GM19025 (cell line): ENCODE measurements at regions not wholly inside any gene's neighbourhood (a gene's known extent, or its start where the extent isn't known, plus 50 kb on each side); places are given as distances from the start of the nearest gene placed in this dataset.
A peak's percentile ranks its signal among the peaks of the same experiment; 100 is the strongest.

Source experiments
- ATAC-seq: cut with Tn5 transposase; IDR thresholded peaks from one replicate; pipeline ENCODE4 v1.9.1; 2021; ENCODE audit warnings: mild to moderate bottlenecking, low read depth, moderate library complexity; ENCODE audit not compliant: unreplicated experiment

GRCh38 chr3:64827431-64827830 lies 139.6 kb upstream of the ADAMTS9 start:
- ATAC-seq: peak; percentile 60

GRCh38 chr3:64827019-64827418 lies 139.2 kb upstream of the ADAMTS9 start:
- ATAC-seq: no peak

DNA sequence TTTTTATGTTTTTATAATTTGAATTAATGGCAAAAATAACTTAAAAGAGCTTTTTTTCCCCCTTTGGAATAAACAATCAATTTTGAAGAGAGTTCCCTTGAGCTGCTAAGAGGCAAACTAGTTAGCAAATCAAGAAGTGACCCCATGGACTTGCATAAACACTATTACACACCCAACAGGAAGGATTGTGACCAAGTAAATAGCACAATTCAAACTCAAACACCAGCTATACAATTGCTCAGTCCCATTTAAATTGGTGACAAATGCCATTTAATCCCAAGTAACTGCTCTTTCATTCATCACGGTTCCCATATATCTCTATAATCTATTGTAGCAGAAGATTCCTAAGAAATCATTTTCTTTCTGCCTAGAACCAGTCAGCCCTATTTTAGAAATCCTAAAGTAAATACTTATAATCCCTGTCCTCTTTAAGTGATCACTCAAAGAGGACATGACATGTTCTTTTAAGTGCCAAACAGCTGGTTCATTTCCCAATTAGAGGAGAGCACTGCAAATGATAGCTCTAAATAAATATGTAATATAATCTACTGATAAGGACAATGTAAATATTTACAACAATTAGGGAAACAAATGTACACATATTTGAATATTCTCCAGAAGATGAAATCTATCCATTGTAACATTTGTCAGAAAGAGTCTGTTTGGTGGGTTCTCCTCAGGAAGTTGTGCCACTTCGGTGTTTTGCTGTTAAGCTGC lies 137.8 kb upstream of the ADAMTS9 start:
- no peak for ATAC-seq

DNA sequence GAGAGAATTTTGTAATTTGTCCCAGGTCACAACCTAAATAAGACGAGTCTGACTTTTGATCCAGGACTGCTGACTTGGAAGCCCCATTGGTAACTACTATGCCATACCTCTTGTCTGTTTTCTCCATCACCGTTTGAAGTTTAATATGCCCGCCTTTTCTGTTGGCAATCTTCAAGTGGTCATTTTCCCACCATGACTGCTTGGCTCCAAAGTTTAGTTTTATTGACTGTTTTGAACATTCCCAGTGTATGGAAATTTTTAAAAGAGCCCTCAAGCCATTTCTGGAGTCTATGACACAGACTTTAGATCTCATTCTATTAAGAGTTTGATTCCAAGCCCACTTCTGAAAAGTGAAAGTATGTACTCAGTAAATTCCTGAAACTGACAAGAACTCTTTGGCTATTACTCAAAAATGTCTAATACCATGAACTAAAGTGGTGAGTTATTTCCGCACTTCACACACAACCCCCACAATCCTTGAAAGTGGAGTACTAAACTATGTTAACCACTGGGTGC lies 136.7 kb upstream of the ADAMTS9 start:
- ATAC-seq: no peak

- no peak for ATAC-seq
Measured at GRCh38 chr3:64818196-64818595, 130.4 kb upstream of the ADAMTS9 start.

- no peak for ATAC-seq
Measured at GRCh38 chr3:64816355-64816754, 128.6 kb upstream of the ADAMTS9 start.

DNA sequence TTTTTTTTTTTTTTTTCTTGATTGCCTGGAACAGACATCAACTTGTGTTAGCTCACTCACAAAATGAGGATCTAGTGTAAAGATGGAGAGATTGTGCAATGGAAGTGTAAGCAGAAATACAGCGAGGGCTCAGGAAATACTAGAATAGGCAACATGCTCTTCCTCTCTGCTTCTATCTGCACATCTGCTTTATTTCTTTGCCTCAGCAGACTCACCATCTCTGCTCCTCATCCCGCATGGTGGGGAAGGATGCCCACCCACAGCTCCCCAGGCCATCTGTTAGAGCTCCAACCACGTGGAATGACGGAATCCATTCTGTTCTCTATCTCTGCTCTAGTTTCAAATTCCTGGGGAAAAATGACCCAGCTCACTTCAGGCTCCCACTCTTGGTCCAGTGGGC lies 128.0 kb upstream of the ADAMTS9 start:
- ATAC-seq: no peak

- ATAC-seq: no peak
Measured at GRCh38 chr3:64815195-64815631, 127.4 kb upstream of the ADAMTS9 start.

DNA sequence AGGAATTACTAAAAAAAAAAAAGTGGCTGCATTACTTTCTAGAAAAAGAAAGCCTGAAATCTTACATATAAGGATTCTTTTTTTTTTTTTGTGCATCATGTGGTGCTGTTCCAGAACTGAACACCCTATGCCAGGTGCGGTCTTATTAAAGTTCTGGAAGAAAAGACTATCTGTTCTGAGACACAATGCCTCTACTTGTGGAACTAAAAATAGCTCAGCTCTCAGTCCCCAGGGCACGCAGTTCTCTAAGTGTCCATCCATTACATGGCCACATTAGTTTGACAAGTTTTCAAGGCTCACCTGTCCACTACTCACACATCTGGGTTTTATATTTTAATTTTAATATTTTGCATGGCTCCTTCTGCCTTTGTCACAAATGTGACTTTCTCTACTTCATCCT lies 126.6 kb upstream of the ADAMTS9 start:
- no peak for ATAC-seq

DNA sequence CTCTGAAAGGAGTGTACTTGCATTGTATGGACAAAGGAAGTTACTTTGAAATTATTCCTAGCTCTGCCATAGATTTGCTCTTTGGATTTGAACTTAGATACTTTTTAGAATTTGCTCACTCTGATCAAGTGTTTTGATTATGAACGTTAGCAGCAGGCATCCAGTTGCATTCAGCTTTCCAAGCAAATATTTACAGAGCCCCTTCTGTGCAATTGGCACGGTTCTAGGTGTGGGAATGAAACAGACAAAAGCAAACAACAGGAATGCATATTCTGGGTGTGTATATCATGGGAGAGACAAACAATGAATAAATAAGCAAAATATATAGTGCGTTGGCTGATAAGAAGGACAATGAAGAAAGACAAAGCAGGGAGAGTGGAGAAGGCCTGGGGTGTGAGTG lies 125.5 kb upstream of the ADAMTS9 start:
- ATAC-seq: no peak

GRCh38 chr3:64809086-64809485 lies 121.3 kb upstream of the ADAMTS9 start:
- ATAC-seq: no peak

GRCh38 chr3:64808061-64808460 lies 120.3 kb upstream of the ADAMTS9 start:
- ATAC-seq: no peak

DNA sequence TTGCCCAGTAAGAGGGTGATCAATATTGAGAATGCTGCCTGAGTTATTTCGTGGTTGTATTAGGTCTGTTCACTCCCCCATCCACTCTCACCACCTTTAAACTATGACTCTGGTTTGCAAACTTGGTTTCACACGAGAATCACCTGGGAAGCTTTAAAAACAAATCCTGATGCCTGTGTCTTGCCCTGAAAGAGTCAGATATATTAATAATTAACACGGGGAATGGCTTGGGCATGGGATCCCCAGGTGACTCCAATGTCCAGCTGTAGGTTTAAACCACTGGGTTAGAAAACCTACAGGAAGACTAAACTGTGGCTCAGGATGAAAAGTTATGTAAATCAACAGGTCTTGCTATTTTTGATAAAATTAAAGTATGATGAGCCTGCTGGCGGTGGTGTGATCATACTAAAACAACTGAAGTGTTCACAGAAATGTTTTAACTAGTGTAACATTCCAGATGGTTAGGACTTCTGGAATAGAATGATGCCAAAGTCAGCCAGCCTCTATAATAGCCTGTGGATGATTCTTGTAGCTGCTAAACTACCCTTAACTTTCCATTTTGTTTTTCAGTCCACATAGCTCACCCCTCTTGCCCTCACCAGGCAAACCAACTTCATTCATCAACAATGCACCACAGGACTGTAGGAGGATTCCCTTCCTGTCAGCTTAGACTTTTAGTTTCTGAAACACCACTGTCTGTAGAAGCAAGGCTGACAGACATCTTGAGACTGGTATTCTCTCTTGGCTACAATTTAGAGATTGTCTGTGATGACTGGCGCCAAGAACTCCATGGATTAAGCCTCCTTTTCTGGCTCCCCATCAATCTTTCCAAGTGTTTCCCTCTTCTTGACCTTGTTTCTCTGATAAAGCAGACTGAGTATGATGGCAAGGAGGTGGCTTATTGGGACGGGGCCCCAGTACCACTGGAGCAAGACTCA lies 119.1 kb upstream of the ADAMTS9 start:
- ATAC-seq: no peak

DNA sequence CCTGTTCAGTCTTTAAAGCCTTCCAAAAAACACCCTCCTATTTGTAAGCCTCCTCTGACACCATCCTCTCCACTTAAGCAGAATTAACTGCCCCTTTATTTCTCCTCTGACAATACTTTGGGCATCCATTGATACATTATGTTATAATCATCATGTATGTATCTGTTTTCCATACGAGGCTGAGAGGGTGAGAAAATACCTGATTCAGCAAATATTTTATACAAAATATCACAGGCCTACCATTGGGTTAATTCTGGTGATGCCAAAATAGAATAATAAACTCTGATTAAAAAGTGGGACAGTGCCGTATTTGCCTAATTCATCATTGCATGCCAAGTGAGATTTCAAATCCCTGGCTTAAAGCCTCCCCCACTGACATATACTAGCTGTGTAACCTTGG lies 118.2 kb upstream of the ADAMTS9 start:
- ATAC-seq: no peak

DNA sequence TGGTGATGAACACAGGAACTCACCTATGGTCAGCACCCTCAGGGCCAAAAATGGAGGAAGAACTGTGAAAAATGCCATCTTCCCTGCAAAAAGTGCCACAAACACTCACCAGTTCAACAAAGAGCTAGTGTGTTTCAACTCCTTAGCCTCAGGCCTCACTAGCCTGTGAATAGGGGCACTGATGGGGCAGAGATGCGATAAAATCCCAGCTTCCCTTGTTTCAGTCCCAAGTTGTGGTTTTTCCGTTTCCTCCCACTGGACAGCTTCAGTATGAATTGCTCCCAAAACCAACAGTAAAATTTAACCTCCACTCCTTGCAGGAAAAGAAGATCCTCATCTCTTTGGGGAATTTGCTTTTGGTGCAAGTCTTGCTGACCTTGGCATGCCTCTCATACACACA lies 117.4 kb upstream of the ADAMTS9 start:
- ATAC-seq: no peak

DNA sequence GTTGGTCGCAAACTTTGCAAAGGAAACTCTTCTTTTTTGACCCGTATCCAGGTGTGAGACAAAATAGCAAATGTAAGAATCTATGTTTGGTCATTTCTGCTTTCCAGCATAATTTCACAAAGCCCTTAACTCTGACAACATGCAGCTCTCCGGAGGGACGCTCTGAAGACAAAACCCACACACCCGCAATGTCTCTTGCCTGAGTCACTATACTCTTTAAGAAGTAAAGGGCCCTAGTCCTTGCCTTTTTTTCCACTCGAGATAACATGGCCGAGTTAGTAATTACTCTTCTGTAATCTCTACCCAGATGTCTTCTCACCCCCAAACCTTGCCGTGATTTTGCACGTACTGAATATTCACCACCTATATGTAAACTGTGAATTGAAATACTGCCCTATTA lies 115.7 kb upstream of the ADAMTS9 start:
- ATAC-seq: no peak

DNA sequence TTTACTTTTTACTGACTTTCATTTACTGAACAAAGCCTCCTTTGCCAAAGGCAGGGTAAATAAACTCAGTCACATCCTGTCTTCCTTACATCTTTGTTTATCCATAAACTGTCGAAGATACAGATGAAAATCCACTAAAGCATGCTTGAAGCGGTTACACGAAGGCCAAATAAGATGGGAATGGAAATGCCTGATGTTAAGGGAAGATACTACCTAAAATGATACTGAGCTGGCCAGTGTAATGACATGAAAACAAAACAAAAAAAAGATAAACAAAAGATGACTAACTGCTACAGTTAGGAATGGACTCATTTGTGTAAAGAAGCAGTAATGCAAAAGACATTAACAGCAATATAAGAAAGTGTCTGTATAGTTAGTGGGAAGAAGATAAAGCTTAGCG lies 114.7 kb upstream of the ADAMTS9 start:
- ATAC-seq: no peak

GRCh38 chr3:64801856-64802255 lies 114.1 kb upstream of the ADAMTS9 start:
- no peak for ATAC-seq

DNA sequence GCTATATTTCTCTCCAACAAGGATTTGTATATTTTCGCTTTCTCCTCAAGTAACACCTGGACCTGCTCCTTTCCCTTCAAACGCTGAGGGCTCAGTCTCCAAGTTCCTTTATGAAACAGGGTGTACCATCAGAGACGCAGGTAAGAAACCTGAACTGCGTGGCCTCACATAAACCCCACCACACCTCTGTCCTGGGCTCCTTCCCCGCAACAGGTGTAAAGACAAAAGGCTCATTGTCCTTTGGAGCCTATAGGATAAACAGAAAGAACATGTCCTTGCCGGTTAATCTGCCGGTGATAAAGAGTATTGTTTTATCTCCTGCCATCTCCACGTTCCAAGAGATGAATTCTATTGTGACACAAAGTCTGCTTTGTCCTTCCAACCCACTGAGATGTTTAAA lies 111.8 kb upstream of the ADAMTS9 start:
- no peak for ATAC-seq

GRCh38 chr3:64798316-64798715 lies 110.5 kb upstream of the ADAMTS9 start:
- no peak for ATAC-seq

GRCh38 chr3:64796607-64797399 lies 109.0 kb upstream of the ADAMTS9 start:
- ATAC-seq: no peak
